Loucy (cell line): ENCODE measurements at regions not wholly inside any gene's neighbourhood (a gene's known extent, or its start where the extent isn't known, plus 50 kb on each side); places are given as distances from the start of the nearest gene placed in this dataset.

ENCODE experiments used
- H2AFZ ChIP-seq: fragments of 200-600 bp; sonication (generic); 2 replicates; pipeline ENCODE4 v1.6.0; 2016; ENCODE audit warnings: antibody characterized with exemption, mild to moderate bottlenecking, low read length, moderate library complexity
- H3F3A ChIP-seq: fragments of 200-600 bp; 2 replicates; pipeline ENCODE4 v1.6.0; 2016; ENCODE audit warnings: antibody characterized with exemption, low read depth, mild to moderate bottlenecking
- H3K27me3 ChIP-seq: fragments of 200-600 bp; sonication (generic); 2 replicates; pipeline ENCODE4 v1.6.1; 2014; ENCODE audit warnings: low read length, mild to moderate bottlenecking; ENCODE audit not compliant: insufficient read depth, poor library complexity, severe bottlenecking
- H3K36me3 ChIP-seq: fragments of 200-600 bp; sonication (generic); 2 replicates; pipeline ENCODE4 v1.6.1; 2016; ENCODE audit warnings: low read length; ENCODE audit not compliant: insufficient read depth
- H3K4me1 ChIP-seq: fragments of 200-600 bp; sonication (generic); 2 replicates; pipeline ENCODE4 v1.5.1; 2014; ENCODE audit warnings: low read length, mild to moderate bottlenecking; ENCODE audit not compliant: insufficient read depth, poor library complexity, severe bottlenecking
- H3K4me2 ChIP-seq: fragments of 200-600 bp; sonication (generic); 2 replicates; pipeline ENCODE4 v1.6.0; 2014; ENCODE audit warnings: antibody characterized with exemption, low read length, low read depth, mild to moderate bottlenecking; ENCODE audit not compliant: poor library complexity, severe bottlenecking
- H3K4me3 ChIP-seq: fragments of 200-600 bp; sonication (generic); 2 replicates; pipeline ENCODE4 v1.5.1; 2014; ENCODE audit warnings: low read length, mild to moderate bottlenecking, mixed read lengths; ENCODE audit not compliant: poor library complexity, severe bottlenecking
- H3K79me2 ChIP-seq: fragments of 200-600 bp; sonication (generic); 2 replicates; pipeline ENCODE4 v1.6.1; 2014; ENCODE audit warnings: low read length; ENCODE audit not compliant: insufficient read depth
- H3K9ac ChIP-seq: fragments of 200-600 bp; sonication (generic); 2 replicates; pipeline ENCODE4 v1.6.0; 2014; ENCODE audit warnings: mild to moderate bottlenecking, low read depth, low read length, moderate library complexity; ENCODE audit not compliant: poor library complexity, severe bottlenecking
- H3K9me2 ChIP-seq: fragments of 200-600 bp; sonication (generic); replicated peaks from 2 replicates; pipeline ENCODE4 v1.6.1; 2016; ENCODE audit warnings: low read depth, low read length, mixed read lengths
- H3K9me3 ChIP-seq: fragments of 200-600 bp; sonication (generic); 2 replicates; pipeline ENCODE4 v1.6.1; 2014; ENCODE audit warnings: mild to moderate bottlenecking, antibody characterized with exemption, low read length, low read depth; ENCODE audit not compliant: insufficient read depth
- H4K20me1 ChIP-seq: fragments of 200-600 bp; sonication (generic); 2 replicates; pipeline ENCODE4 v1.6.0; 2014; ENCODE audit warnings: antibody characterized with exemption, low read length, mild to moderate bottlenecking; ENCODE audit not compliant: insufficient read depth, poor library complexity, severe bottlenecking
- CTCF ChIP-seq: fragments of 200-600 bp; sonication (generic); conservative IDR thresholded peaks from 2 replicates; pipeline ENCODE4 v1.5.1; 2014; ENCODE audit warnings: mild to moderate bottlenecking, antibody characterized with exemption, low read length
- EZH2phosphoT487 ChIP-seq: fragments of 200-600 bp; IDR thresholded peaks from 2 replicates; pipeline ENCODE4 v1.6.1; 2018; ENCODE audit warnings: antibody characterized with exemption, mild to moderate bottlenecking, moderate library complexity, borderline replicate concordance

GRCh38 chr2:150561076-150561475 lies 73.6 kb upstream of the RND3 start:
- Histone ChIP-seq H3K4me3 (no peak overlapping the region), H3K9ac (no peak overlapping the region), H3K27me3 (no peaks in the 10 kb centered on the region), H3K79me2 (no peaks in the 10 kb centered on the region), H3K9me2 (no peaks in the 10 kb centered on the region), H3K36me3 (no peaks in the 10 kb centered on the region), H2AFZ (no peak overlapping the region), H4K20me1 (no peaks in the 10 kb centered on the region), H3K9me3 (no peaks in the 10 kb centered on the region), H3K4me2 (no peak overlapping the region), H3F3A (no peaks in the 10 kb centered on the region), H3K4me1 (peaks cover 7% of the 10 kb centered on the region)
- TF ChIP-seq CTCF = no peak
- TF ChIP-seq EZH2phosphoT487 = no peak

- H3K4me1 ChIP-seq = peaks cover 7% of the 10 kb centered on the region
- H3F3A ChIP-seq = no peaks in the 10 kb centered on the region
- no peak overlapping the region for H3K4me2 ChIP-seq
- no peaks in the 10 kb centered on the region for H3K79me2 ChIP-seq
- H4K20me1 ChIP-seq = no peaks in the 10 kb centered on the region
- H3K9ac ChIP-seq = no peak overlapping the region
- H3K4me3 ChIP-seq = no peak overlapping the region
- no peak for TF ChIP-seq CTCF
- TF ChIP-seq EZH2phosphoT487 = no peak
- H2AFZ ChIP-seq = peak overlapping the region; percentile 5; the same call in 1 of the 2 replicates
- H3K27me3 ChIP-seq = no peaks in the 10 kb centered on the region
- no peaks in the 10 kb centered on the region for H3K9me3 ChIP-seq
- no peaks in the 10 kb centered on the region for H3K9me2 ChIP-seq
- H3K36me3 ChIP-seq = no peaks in the 10 kb centered on the region
Observed at GRCh38 chr2:150557020-150557600, 69.6 kb upstream of the RND3 start.

GRCh38 chr2:150555611-150556356 lies 68.3 kb upstream of the RND3 start:
- TF ChIP-seq EZH2phosphoT487 = no peak
- no peak for TF ChIP-seq CTCF
- Histone ChIP-seq H2AFZ (0 out of 2 replicates have a peak overlapping the region, but pooled peaks have one; percentile 44), H3K27me3 (no peaks in the 10 kb centered on the region)

More at GRCh38 chr2:150555611-150556356, 68.3 kb upstream of the RND3 start:
- H3K4me3 ChIP-seq = no peak overlapping the region
- H3K79me2 ChIP-seq = no peaks in the 10 kb centered on the region
- no peak overlapping the region for H3K9ac ChIP-seq
- H4K20me1 ChIP-seq = no peaks in the 10 kb centered on the region
- no peaks in the 10 kb centered on the region for H3F3A ChIP-seq
- peaks cover 7% of the 10 kb centered on the region for H3K4me1 ChIP-seq
- no peaks in the 10 kb centered on the region for H3K9me2 ChIP-seq
- no peaks in the 10 kb centered on the region for H3K9me3 ChIP-seq
- H3K4me2 ChIP-seq = no peak overlapping the region
- no peaks in the 10 kb centered on the region for H3K36me3 ChIP-seq
